Parathyroid adenoma (tissue), 2 donors: ENCODE measurements at regions not wholly inside any gene's neighbourhood (a gene's known extent, or its start where the extent isn't known, plus 50 kb on each side); places are given as distances from the start of the nearest gene placed in this dataset.
"Not testable (repeated sequence)": the region's sequence is repeated elsewhere in the genome, so short reads cannot be mapped to it uniquely, and the experiment has no call there.

Experiments
- H2AFZ ChIP-seq: fragments of 300-600 bp; sonication (generic); one replicate; pipeline ENCODE4 v1.7.0; 2017; ENCODE audit warnings: antibody characterized with exemption, mild to moderate bottlenecking
- H3K27ac ChIP-seq: fragments of 300-600 bp; sonication (generic); one replicate; pipeline ENCODE4 v1.7.0; 2017
- H3K27me3 ChIP-seq: fragments of 300-600 bp; sonication (generic); one replicate; pipeline ENCODE4 v1.7.0; 2017; ENCODE audit warnings: low read length; ENCODE audit not compliant: control insufficient read depth, insufficient read depth
- H3K36me3 ChIP-seq: fragments of 300-600 bp; sonication (generic); one replicate; pipeline ENCODE4 v1.7.0; 2017; ENCODE audit warnings: low read length; ENCODE audit not compliant: control insufficient read depth, insufficient read depth
- H3K4me1 ChIP-seq: fragments of 300-600 bp; sonication (generic); one replicate; pipeline ENCODE4 v1.7.0; 2017; ENCODE audit warnings: control low read depth
- H3K4me2 ChIP-seq: fragments of 300-600 bp; sonication (generic); one replicate; pipeline ENCODE4 v1.7.0; 2017; ENCODE audit warnings: low read length
- H3K4me3 ChIP-seq: fragments of 300-600 bp; sonication (generic); one replicate; pipeline ENCODE4 v1.7.0; 2017; ENCODE audit warnings: low read depth, low read length
- H3K79me2 ChIP-seq: fragments of 300-600 bp; sonication (generic); one replicate; pipeline ENCODE4 v1.7.0; 2017; ENCODE audit warnings: control low read depth
- H3K9ac ChIP-seq: fragments of 300-600 bp; sonication (generic); one replicate; pipeline ENCODE4 v1.7.0; 2017; ENCODE audit warnings: mild to moderate bottlenecking
- H3K9me3 ChIP-seq: fragments of 300-600 bp; sonication (generic); one replicate; pipeline ENCODE4 v1.7.0; 2017; ENCODE audit warnings: low read length; ENCODE audit not compliant: control insufficient read depth
- TF ChIP-seq, protein P1 (sequence below): fragments of 300-600 bp; sonication (generic); IDR thresholded peaks from one replicate; pipeline ENCODE4 v1.7.0; 2017; ENCODE audit warnings: antibody characterized with exemption, mild to moderate bottlenecking
- donor health status: primary hyperparathyroidism.

DNA sequence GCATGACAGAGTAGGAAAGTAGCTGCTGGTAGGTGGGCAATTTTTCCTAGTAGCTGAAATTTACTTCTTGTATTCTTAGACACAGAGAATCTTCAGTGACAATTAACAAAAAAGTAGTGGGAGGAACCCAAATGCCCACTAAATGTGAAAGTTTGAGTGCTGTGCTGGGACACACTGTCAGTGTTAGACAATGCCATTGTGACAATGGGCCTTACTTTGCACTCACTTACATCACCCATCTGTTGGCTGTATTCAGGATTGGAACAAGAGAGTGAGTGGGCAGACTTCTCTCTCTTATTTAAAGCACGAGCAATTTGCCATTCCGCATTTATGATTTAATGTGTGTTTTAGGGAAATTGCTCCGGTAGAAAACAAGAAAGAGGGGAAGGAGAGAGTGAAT lies 662.5 kb downstream of the CBLN4 start:
- Histone ChIP-seq H2AFZ (no peak overlapping the region), H3K9ac (no peak overlapping the region), H3K79me2 (no peaks in the 10 kb centered on the region), H3K27ac (no peak overlapping the region), H3K27me3 (no peaks in the 10 kb centered on the region), H3K4me2 (no peak overlapping the region), H3K9me3 (no peaks in the 10 kb centered on the region), H3K4me1 (no peaks in the 10 kb centered on the region), H3K4me3 (no peak overlapping the region), H3K36me3 (no peaks in the 10 kb centered on the region)
- TF ChIP-seq, protein P1, sequence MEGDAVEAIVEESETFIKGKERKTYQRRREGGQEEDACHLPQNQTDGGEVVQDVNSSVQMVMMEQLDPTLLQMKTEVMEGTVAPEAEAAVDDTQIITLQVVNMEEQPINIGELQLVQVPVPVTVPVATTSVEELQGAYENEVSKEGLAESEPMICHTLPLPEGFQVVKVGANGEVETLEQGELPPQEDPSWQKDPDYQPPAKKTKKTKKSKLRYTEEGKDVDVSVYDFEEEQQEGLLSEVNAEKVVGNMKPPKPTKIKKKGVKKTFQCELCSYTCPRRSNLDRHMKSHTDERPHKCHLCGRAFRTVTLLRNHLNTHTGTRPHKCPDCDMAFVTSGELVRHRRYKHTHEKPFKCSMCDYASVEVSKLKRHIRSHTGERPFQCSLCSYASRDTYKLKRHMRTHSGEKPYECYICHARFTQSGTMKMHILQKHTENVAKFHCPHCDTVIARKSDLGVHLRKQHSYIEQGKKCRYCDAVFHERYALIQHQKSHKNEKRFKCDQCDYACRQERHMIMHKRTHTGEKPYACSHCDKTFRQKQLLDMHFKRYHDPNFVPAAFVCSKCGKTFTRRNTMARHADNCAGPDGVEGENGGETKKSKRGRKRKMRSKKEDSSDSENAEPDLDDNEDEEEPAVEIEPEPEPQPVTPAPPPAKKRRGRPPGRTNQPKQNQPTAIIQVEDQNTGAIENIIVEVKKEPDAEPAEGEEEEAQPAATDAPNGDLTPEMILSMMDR = no peak

- Histone ChIP-seq H2AFZ (no peak overlapping the region), H3K27ac (no peak overlapping the region), H3K79me2 (no peaks in the 10 kb centered on the region), H3K9me3 (no peaks in the 10 kb centered on the region), H3K36me3 (no peaks in the 10 kb centered on the region), H3K4me3 (no peak overlapping the region), H3K4me1 (no peaks in the 10 kb centered on the region), H3K4me2 (no peak overlapping the region), H3K27me3 (no peaks in the 10 kb centered on the region), H3K9ac (no peak overlapping the region)
- TF ChIP-seq, protein P1 = no peak
These were observed 671.5 kb downstream of the CBLN4 start for GRCh38 chr20:55333798-55334197.

DNA sequence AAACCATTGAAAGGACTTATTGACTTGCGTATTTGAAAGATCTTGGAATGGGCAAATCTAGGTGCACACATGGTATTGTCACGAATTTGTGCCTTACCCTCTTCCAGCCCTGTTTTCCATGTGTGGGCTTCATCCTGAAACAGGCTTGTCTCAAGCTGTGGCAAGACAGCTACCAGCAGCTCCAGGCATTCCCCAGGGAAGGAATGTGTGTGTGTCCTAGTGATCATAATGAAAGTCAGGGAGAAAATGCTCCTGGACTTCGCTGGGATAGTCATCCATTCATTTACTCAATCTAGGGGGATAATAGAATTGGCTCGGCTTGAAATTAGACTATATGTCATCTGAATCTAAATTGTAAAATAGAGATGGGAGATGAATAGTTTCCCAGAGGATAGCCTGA lies 676.2 kb downstream of the CBLN4 start:
- Histone ChIP-seq H3K4me3 (no peak overlapping the region), H3K4me2 (no peak overlapping the region), H3K27ac (no peak overlapping the region), H2AFZ (no peak overlapping the region), H3K36me3 (no peaks in the 10 kb centered on the region), H3K9ac (no peak overlapping the region), H3K4me1 (no peaks in the 10 kb centered on the region), H3K79me2 (no peaks in the 10 kb centered on the region), H3K9me3 (no peaks in the 10 kb centered on the region), H3K27me3 (no peaks in the 10 kb centered on the region)
- TF ChIP-seq, protein P1 = no peak

DNA sequence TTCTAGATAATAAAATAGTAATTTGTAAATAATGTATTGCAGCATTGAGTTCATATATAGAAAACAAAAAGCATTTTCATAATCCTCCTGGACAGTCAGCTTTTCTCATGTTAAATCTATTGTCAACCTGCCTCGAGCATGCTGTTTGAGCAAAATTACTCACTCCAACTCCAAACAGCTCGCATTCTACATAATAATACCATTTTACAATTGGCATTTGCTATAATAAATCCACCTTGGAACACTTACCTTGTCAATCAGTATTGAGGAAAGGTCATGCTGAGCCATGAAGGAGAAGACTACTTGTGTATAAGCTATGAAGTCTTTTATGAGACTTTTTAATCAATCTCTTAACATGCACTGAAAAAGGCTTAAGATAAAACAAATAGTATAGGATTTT lies 682.6 kb downstream of the CBLN4 start:
- H3K4me2 ChIP-seq = no peak overlapping the region
- H2AFZ ChIP-seq = no peak overlapping the region
- no peak overlapping the region for H3K9ac ChIP-seq
- H3K79me2 ChIP-seq = no peaks in the 10 kb centered on the region
- no peak overlapping the region for H3K27ac ChIP-seq
- TF ChIP-seq, protein P1 = no peak
- H3K4me1 ChIP-seq = no peaks in the 10 kb centered on the region
- no peaks in the 10 kb centered on the region for H3K27me3 ChIP-seq
- H3K4me3 ChIP-seq = no peak overlapping the region
- H3K36me3 ChIP-seq = no peaks in the 10 kb centered on the region
- no peaks in the 10 kb centered on the region for H3K9me3 ChIP-seq

DNA sequence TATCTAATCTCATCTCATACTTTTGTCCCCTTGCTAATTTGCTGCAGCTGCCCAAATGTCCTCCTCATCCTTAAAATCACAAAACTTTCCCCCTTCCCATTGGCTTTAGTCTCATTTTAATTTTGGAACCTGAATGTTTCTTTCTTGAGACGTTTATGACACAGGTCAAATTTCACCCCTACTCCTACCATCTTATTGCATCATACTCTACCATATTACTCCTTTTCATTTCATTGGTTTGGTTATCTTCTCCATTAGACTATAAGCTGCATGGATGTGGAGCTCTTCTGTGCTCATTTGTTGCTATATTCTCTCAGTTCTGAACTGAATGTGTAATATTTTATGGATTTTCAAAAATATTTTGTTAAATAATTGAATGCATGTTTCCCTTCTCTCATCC lies 688.6 kb downstream of the CBLN4 start:
- no peaks in the 10 kb centered on the region for H3K79me2 ChIP-seq
- TF ChIP-seq, protein P1 = no peak
- no peak overlapping the region for H2AFZ ChIP-seq
- H3K4me3 ChIP-seq = no peak overlapping the region
- H3K36me3 ChIP-seq = no peaks in the 10 kb centered on the region
- no peaks in the 10 kb centered on the region for H3K4me1 ChIP-seq
- H3K27me3 ChIP-seq = no peaks in the 10 kb centered on the region
- no peak overlapping the region for H3K9ac ChIP-seq
- H3K9me3 ChIP-seq = no peaks in the 10 kb centered on the region
- no peak overlapping the region for H3K27ac ChIP-seq
- H3K4me2 ChIP-seq = no peak overlapping the region

DNA sequence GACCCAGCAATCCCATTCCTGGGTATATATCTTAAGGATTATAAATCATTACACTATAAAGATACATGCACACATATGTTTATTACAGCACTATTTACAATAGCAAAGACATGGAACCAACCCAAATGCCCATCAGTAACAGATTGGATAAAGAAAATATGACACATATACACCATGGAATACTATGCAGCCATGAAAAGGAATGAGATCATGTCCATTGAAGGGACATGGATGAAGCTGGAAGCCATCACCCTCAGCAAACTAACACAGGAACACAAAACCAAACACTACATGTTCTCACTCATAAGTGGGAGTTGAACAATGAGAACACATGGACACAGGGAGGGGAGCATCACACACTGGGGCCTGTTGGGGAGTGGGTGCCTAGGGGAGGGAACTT lies 694.5 kb downstream of the CBLN4 start:
- not testable (repeated sequence) for H3K36me3 ChIP-seq, H3K27ac ChIP-seq, H3K4me2 ChIP-seq, H3K27me3 ChIP-seq, H3K9ac ChIP-seq, H3K9me3 ChIP-seq, H3K4me3 ChIP-seq, H3K4me1 ChIP-seq, H2AFZ ChIP-seq, H3K79me2 ChIP-seq
